GM21526 (cell line): ENCODE measurements at regions not wholly inside any gene's neighbourhood (a gene's known extent, or its start where the extent isn't known, plus 50 kb on each side); places are given as distances from the start of the nearest gene placed in this dataset.
A peak's percentile ranks its signal among the peaks of the same experiment; 100 is the strongest.

ENCODE experiments used
- ATAC-seq: cut with Tn5 transposase; IDR thresholded peaks from one replicate; pipeline ENCODE4 v1.9.1; 2021; ENCODE audit warnings: moderate library complexity; ENCODE audit not compliant: unreplicated experiment, low FRiP score

GRCh38 chr18:25875551-25876240, 214.7 kb downstream of the SS18 start:
- ATAC-seq: no peak

GRCh38 chr18:25873833-25874232, 216.6 kb downstream of the SS18 start:
- ATAC-seq: no peak

- ATAC-seq: no peak
Measured at GRCh38 chr18:25866331-25866730, 224.1 kb downstream of the SS18 start.

GRCh38 chr18:25862881-25863600, 227.4 kb downstream of the SS18 start:
- no peak for ATAC-seq

- ATAC-seq: no peak
Measured at GRCh38 chr18:25853691-25854433, 236.6 kb downstream of the SS18 start.

GRCh38 chr18:25843791-25844190, 246.6 kb downstream of the SS18 start:
- no peak for ATAC-seq

GRCh38 chr18:25842665-25843064, 247.7 kb downstream of the SS18 start:
- no peak for ATAC-seq

- ATAC-seq: no peak
Measured at GRCh38 chr18:25834061-25834460, 256.4 kb downstream of the SS18 start.

- peak; percentile 77 for ATAC-seq
Measured at GRCh38 chr18:25832001-25832604, 258.3 kb downstream of the SS18 start.

GRCh38 chr18:25831301-25831701, 259.1 kb downstream of the SS18 start:
- no peak for ATAC-seq

GRCh38 chr18:25830787-25831186, 259.6 kb downstream of the SS18 start:
- no peak for ATAC-seq

GRCh38 chr18:25827961-25828561, 262.4 kb downstream of the SS18 start:
- ATAC-seq: no peak

GRCh38 chr18:25827228-25827627, 263.2 kb downstream of the SS18 start:
- no peak for ATAC-seq

- ATAC-seq: no peak
Measured at GRCh38 chr18:25826823-25827222, 263.6 kb downstream of the SS18 start.

GRCh38 chr18:25825979-25826776, 264.2 kb downstream of the SS18 start:
- ATAC-seq: no peak

- ATAC-seq: no peak
Measured at GRCh38 chr18:25825056-25825455, 265.4 kb downstream of the SS18 start.

GRCh38 chr18:25819746-25820363, 270.6 kb downstream of the SS18 start:
- no peak for ATAC-seq

- ATAC-seq: no peak
Measured at GRCh38 chr18:25818505-25818904, 271.9 kb downstream of the SS18 start.

GRCh38 chr18:25817546-25818237, 272.7 kb downstream of the SS18 start:
- no peak for ATAC-seq
